Caco-2 (cell line): ENCODE measurements at regions not wholly inside any gene's neighbourhood (a gene's known extent, or its start where the extent isn't known, plus 50 kb on each side); places are given as distances from the start of the nearest gene placed in this dataset.

Source experiments
- BruUV-seq: library from RNA; stranded (reverse); fragments of 400-500 nt; replicated peaks from 2 replicates; lab custom pipeline; 2021; lab: Mats Ljungman, UMichigan
- CTCF ChIA-PET: fragments of 300-600 bp; sonication (Branson Sonifier 250); formaldehyde crosslinking; loops from one replicate; lab custom pipeline; 2022; ENCODE audit warnings: antibody characterized with exemption; lab: Charles Lee
- POLR2A ChIA-PET: fragments of 300-600 bp; sonication (Branson Sonifier 250); formaldehyde crosslinking; loops from one replicate; lab custom pipeline; 2022; ENCODE audit warnings: antibody characterized with exemption; lab: Charles Lee
- DNase-seq, 2 experiments: peaks; one replicate each; pipeline versions ENCODE4 v3.0.0 to v3.0.0-alpha.2; 2020 to 2022
- H3K27me3 ChIP-seq: replicated peaks from 2 replicates; pipeline ENCODE4 v1.6.0; 2011; ENCODE audit warnings: low read length; ENCODE audit not compliant: control insufficient read depth, insufficient read depth
- H3K36me3 ChIP-seq: 2 replicates; pipeline ENCODE4 v1.5.1; 2011; ENCODE audit warnings: low read length; ENCODE audit not compliant: control insufficient read depth, insufficient read depth
- H3K4me1 ChIP-seq: fragments of 250-450 bp; sonication (Bioruptor Pico); 2 replicates; pipeline ENCODE4 v1.5.1; 2020; ENCODE audit warnings: mild to moderate bottlenecking
- H3K4me3 ChIP-seq: 2 replicates; pipeline ENCODE4 v1.5.1; 2011; ENCODE audit warnings: low read depth, mild to moderate bottlenecking, control low read depth, low read length
- H3K9me3 ChIP-seq: fragments of 250-450 bp; sonication (Bioruptor Pico); 2 replicates; pipeline ENCODE4 v1.5.1; 2020; ENCODE audit warnings: mild to moderate bottlenecking, moderate library complexity
- H3K27ac Mint-ChIP-seq: one replicate; pipeline ENCODE4 v1.8.0; 2022; ENCODE audit warnings: mixed read lengths; ENCODE audit not compliant: unreplicated experiment
- H3K27me3 Mint-ChIP-seq: one replicate; pipeline ENCODE4 v1.8.0; 2022; ENCODE audit warnings: mixed read lengths; ENCODE audit not compliant: insufficient read depth, unreplicated experiment
- H3K36me3 Mint-ChIP-seq: one replicate; pipeline ENCODE4 v1.8.0; 2022; ENCODE audit warnings: mild to moderate bottlenecking, mixed read lengths; ENCODE audit not compliant: insufficient read depth, unreplicated experiment
- H3K4me1 Mint-ChIP-seq: one replicate; pipeline ENCODE4 v1.8.0; 2022; ENCODE audit warnings: low read depth, mixed read lengths; ENCODE audit not compliant: unreplicated experiment
- H3K4me3 Mint-ChIP-seq: one replicate; pipeline ENCODE4 v1.8.0; 2022; ENCODE audit warnings: mild to moderate bottlenecking, moderate library complexity, mixed read lengths; ENCODE audit not compliant: unreplicated experiment
- H3K9me3 Mint-ChIP-seq: one replicate; pipeline ENCODE4 v1.8.0; 2022; ENCODE audit warnings: mixed read lengths; ENCODE audit not compliant: unreplicated experiment
- intact Hi-C: fragments of 100-400 bp; cut with micrococcal nuclease; formaldehyde crosslinking; loops from one replicate; pipeline ENCODE4 v1.10.0; 2022; ENCODE audit not compliant: unreplicated experiment
- TF ChIP-seq, protein P1 (sequence below), 2 experiments: fragments of 200-600 bp in 1 of 2; IDR thresholded peaks; 1 replicate in 1 of 2; 2 replicates in 1 of 2; pipeline versions ENCODE4 v1.5.1 to v1.8.0; 2011 to 2022; ENCODE audit warnings: antibody characterized with exemption in 1 of 2, control low read depth in 1 of 2, inconsistent platforms in 1 of 2, low read depth in 1 of 2, low read length in 1 of 2, mild to moderate bottlenecking in 1 of 2, moderate library complexity in 1 of 2; ENCODE audit not compliant: insufficient read depth in 1 of 2, severe bottlenecking in 1 of 2, unreplicated experiment in 1 of 2

DNA sequence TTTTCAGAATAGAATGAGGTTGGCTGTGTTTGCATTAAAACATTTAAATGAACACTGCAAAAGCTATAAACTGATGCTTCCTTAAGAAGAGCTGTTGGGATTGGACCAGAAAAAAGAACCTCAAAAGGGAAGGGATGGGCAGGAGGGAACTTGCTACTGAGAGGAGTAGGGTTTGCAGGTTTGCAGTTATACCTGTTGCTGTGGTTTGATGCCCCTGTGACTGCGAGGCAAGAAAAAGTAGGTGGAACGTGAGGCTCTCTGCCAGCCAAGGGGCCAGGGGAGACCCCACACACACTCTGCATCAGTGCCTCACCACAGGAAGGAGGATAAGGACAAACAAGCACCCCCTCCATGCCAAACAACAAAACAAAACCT is 197.2 kb downstream of the BCAS1 start:
- peaks cover 34% of the 10 kb centered on the region for H3K4me1 ChIP-seq
- H3K4me1 Mint-ChIP-seq, result peaks cover 34% of the 10 kb centered on the region
- H3K9me3 Mint-ChIP-seq, result no peaks in the 10 kb centered on the region
- H3K27me3 ChIP-seq, result no peaks in the 10 kb centered on the region
- ChIA-PET CTCF (interaction anchor here (1.3 kb wide), 1 partner anchor 72 kb away, joined by 3 read pairs; no protein-coding TSS in a partner anchor), POLR2A (no interaction called here)
- no peaks in the 10 kb centered on the region for H3K36me3 Mint-ChIP-seq
- intact Hi-C loops, result no loop called here
- no peak overlapping the region for H3K4me3 ChIP-seq
- H3K36me3 ChIP-seq, result no peaks in the 10 kb centered on the region
- no peaks in the 10 kb centered on the region for H3K9me3 ChIP-seq
- no TSS peak for BruUV-seq
- H3K27ac Mint-ChIP-seq, result no peak overlapping the region
- no peaks in the 10 kb centered on the region for H3K27me3 Mint-ChIP-seq
- DNase-seq, result no peak
- H3K4me3 Mint-ChIP-seq, result no peak overlapping the region
- TF ChIP-seq, protein P1, sequence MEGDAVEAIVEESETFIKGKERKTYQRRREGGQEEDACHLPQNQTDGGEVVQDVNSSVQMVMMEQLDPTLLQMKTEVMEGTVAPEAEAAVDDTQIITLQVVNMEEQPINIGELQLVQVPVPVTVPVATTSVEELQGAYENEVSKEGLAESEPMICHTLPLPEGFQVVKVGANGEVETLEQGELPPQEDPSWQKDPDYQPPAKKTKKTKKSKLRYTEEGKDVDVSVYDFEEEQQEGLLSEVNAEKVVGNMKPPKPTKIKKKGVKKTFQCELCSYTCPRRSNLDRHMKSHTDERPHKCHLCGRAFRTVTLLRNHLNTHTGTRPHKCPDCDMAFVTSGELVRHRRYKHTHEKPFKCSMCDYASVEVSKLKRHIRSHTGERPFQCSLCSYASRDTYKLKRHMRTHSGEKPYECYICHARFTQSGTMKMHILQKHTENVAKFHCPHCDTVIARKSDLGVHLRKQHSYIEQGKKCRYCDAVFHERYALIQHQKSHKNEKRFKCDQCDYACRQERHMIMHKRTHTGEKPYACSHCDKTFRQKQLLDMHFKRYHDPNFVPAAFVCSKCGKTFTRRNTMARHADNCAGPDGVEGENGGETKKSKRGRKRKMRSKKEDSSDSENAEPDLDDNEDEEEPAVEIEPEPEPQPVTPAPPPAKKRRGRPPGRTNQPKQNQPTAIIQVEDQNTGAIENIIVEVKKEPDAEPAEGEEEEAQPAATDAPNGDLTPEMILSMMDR (IDR thresholded peaks at IDR 0.05; ENCODE audit: insufficient read depth in 1 of 2, low read depth in 1 of 2, low read length in 1 of 2, severe bottlenecking in 1 of 2, unreplicated experiment in 1 of 2), result no peak

DNA sequence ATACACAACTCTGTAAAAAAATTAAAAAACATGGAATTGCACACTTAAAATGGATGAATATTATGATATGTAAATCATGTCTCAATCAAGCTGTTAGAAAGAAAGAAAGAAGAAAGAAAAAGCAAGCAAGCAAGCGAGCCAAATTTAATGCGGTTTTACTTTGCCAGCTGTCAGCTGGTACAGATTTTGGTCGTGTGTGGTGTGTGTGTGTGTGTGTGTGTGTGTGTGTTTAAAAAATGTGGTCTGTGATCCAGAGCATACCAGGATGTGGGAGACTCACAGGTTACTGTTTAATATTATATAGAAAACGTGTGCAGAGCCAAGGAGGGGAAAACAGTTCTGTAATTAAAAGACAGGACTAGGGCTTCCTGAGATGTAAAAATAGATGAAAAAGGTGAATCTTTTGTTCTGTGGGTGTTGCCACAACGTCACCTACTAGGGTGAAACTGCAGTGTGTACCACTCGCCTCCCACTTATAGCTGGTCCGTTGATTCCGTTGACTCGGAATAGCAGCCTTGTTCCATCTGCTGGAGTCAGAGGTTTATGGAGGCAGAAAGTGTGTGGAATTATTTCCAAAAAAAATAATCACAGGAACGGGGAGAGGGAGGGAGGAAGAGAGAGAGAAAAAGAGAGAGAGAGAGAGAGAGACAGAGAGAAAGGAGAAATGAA is 197.7 kb downstream of the BCAS1 start:
- Mint-ChIP-seq H3K4me3 (no peak overlapping the region), H3K27ac (peak overlapping the region; percentile 9), H3K9me3 (no peaks in the 10 kb centered on the region), H3K36me3 (no peaks in the 10 kb centered on the region), H3K27me3 (no peaks in the 10 kb centered on the region), H3K4me1 (peaks cover 34% of the 10 kb centered on the region)
- ChIA-PET CTCF (interaction anchor here (0.7 to 1.3 kb wide), 4 partner anchors 42 to 293 kb away, joined by 3 to 5 read pairs (median 4); no protein-coding TSS in a partner anchor), POLR2A (no interaction called here)
- TF ChIP-seq, protein P1 (IDR thresholded peaks at IDR 0.05; ENCODE audit: insufficient read depth in 1 of 2, low read depth in 1 of 2, low read length in 1 of 2, severe bottlenecking in 1 of 2, unreplicated experiment in 1 of 2), result no peak
- H3K27me3 ChIP-seq, result no peaks in the 10 kb centered on the region
- H3K4me1 ChIP-seq, result peaks cover 34% of the 10 kb centered on the region
- DNase-seq, result no peak
- no peaks in the 10 kb centered on the region for H3K9me3 ChIP-seq
- BruUV-seq, result no TSS peak
- no peak overlapping the region for H3K4me3 ChIP-seq
- intact Hi-C loops, result no loop called here
- no peaks in the 10 kb centered on the region for H3K36me3 ChIP-seq

GRCh38 chr20:53872081-53872541 is 198.3 kb downstream of the BCAS1 start:
- peaks cover 40% of the 10 kb centered on the region for H3K4me1 ChIP-seq
- CTCF ChIA-PET, result interaction anchor here (0.6 to 1.3 kb wide), 5 partner anchors 43 to 775 kb away, joined by 3 to 7 read pairs (median 4); no protein-coding TSS in a partner anchor
- peaks cover 40% of the 10 kb centered on the region for H3K4me1 Mint-ChIP-seq

More at GRCh38 chr20:53872081-53872541, 198.3 kb downstream of the BCAS1 start:
- DNase-seq, result no peak
- no peak overlapping the region for H3K4me3 ChIP-seq
- TF ChIP-seq, protein P1 (IDR thresholded peaks at IDR 0.05; ENCODE audit: insufficient read depth in 1 of 2, low read depth in 1 of 2, low read length in 1 of 2, severe bottlenecking in 1 of 2, unreplicated experiment in 1 of 2), result no peak
- H3K36me3 ChIP-seq, result no peaks in the 10 kb centered on the region
- no peak overlapping the region for H3K4me3 Mint-ChIP-seq
- H3K36me3 Mint-ChIP-seq, result no peaks in the 10 kb centered on the region
- H3K27me3 ChIP-seq, result no peaks in the 10 kb centered on the region
- intact Hi-C loops, result no loop called here
- H3K27me3 Mint-ChIP-seq, result no peaks in the 10 kb centered on the region
- POLR2A ChIA-PET, result no interaction called here
- BruUV-seq, result no TSS peak
- H3K9me3 Mint-ChIP-seq, result no peaks in the 10 kb centered on the region
- no peaks in the 10 kb centered on the region for H3K9me3 ChIP-seq
- peak overlapping the region; percentile 9 for H3K27ac Mint-ChIP-seq
